ENCODE measurements at regions not wholly inside any gene's neighbourhood (a gene's known extent, or its start where the extent isn't known, plus 50 kb on each side); places are given as distances from the start of the nearest gene placed in this dataset.
"Not testable (repeated sequence)": the region's sequence is repeated elsewhere in the genome, so short reads cannot be mapped to it uniquely, and the experiment has no call there.

DNA sequence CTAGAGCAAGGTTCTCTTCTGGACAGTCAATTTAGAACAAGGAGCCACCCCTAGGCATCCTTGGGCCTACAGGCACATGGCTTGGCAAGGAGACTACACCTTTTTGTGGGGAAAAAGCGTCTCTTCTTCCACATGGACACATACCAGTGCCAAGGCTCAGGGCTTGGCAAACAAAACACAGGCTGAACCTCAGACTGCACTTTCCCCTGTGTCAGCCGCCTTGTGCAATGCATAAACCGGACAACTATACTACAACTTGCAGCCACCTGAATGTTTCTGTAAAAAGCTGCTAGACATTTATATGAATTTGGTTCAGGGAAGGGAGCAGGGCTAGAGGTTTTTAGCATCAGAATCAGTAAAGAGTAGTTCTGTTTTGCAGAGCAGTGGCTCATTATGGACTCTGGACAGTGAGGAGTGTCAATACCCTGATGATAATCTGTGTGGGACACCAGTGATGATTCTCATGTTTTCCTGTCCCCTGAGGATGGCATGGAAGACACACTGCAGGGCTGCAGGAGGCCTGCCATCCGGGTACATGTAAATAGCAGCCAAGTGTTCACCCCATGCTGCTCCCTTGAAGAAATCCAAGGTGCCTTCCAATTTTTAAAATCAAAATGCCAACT lies 118.9 kb downstream of the GATA3 start:
- DNase-seq (ENCODE audit: low read depth), result no peak

DNA sequence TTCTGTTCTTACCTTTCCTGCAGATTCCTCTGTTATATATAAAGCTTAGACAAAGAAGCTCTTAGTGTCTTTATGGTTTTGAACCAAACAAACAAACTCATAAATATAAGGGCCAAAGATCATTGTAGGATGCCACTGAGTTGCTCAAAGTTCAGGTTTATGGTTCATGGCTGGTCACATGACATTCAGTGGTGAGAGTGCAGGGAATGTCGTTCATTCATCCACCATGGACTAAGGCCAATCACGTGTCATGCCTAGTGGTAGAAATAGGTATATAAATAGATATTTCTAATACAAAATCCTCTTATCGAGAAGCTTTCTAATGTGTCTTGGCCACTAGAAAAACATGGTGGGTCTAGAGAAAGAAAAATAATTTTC lies 119.4 kb downstream of the GATA3 start:
- DNase-seq (ENCODE audit: low read depth), result no peak

DNA sequence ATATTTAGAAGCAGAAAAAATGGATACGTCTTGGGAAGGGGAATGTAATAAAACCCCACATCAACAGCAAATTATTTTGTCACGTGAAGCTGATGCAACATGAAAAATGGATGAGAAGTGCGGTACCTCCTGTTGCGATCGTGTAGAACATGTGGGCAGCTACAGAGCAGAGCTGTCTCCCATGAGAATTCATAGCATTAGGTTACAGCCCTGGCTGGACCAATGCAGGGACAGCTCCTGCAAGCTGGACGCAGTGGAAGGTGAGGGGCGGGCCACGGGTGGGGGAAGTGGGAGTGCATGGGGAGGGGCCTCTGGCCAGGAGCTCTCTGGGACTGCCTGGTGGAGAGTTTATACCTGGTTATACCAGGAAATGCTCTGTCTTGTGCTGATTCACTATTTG lies 120.3 kb downstream of the GATA3 start:
- DNase-seq (ENCODE audit: low read depth), result no peak

DNA sequence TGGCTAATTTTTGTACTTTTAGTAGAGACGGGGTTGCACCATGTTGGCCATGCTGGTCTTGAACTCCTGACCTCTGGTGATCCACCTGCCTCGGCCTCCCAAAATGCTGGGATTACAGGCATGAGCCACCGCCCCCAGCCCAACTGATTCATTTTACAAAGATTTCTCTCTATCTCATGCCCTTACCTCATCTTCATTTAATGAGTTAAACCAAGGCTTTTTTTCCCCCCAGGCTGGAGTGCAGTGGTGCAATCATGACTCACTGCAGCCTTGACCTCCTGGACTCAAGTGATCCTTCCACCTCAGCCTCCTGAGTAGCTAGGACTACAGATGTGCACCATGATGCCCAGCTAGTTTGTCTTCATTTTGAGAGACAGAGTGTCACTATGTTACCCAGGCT lies 123.0 kb downstream of the GATA3 start:
- DNase-seq (ENCODE audit: low read depth), result not testable (repeated sequence)

DNA sequence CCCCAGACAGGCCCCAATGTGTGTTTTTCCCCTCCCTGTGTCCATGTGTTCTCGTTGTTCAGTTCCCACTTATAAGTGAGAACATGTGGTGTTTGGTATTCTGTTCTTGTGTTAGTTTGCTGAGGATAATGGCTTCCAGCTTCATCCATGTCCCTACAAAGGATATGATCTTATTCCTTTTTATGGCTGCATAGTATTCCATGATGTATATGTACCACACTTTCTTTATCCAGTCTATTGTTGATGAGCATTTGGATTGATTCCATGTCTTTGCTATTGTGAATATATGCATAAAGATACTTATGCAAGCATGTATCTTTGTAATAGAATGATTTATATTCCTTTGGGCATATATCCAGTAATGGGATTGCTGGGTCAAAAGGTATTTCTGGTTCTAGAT lies 125.3 kb downstream of the GATA3 start:
- DNase-seq (ENCODE audit: low read depth), result not testable (repeated sequence)

DNA sequence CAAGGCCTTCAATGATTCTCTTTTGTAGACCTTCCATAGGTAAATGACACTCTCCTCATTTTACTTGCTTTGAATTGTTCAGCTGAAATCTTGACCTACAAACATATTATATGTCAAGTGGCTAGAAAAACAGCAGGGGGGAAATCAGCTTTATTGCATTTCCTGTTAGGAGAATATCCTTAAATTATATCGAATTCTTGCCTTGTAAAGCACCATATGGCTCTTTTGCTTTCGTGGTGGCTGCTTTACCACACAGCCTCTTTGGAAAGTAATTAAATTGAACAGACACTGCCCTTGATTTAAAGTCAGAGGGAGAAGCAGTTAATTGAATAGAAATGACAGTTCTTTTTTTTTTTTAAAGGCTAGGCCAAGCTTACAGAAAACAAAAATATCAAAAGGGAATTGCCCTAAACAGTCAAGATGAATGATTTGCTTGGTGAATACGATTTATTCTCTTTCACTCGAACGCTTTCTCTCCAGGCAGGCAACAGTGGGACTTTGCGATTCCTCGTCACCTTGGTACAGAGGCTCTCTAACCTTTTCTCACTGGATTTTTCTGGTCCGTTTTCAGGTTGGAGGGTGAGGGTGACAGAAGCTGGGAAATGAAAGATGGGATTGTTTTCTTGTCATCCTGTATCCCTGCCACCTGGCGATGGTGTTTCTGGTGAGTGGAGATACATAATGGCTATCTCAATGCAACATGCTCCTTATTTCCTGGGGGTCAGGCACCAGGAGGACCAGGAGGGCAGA lies 126.0 kb downstream of the GATA3 start:
- no peak for DNase-seq (ENCODE audit: low read depth)

DNA sequence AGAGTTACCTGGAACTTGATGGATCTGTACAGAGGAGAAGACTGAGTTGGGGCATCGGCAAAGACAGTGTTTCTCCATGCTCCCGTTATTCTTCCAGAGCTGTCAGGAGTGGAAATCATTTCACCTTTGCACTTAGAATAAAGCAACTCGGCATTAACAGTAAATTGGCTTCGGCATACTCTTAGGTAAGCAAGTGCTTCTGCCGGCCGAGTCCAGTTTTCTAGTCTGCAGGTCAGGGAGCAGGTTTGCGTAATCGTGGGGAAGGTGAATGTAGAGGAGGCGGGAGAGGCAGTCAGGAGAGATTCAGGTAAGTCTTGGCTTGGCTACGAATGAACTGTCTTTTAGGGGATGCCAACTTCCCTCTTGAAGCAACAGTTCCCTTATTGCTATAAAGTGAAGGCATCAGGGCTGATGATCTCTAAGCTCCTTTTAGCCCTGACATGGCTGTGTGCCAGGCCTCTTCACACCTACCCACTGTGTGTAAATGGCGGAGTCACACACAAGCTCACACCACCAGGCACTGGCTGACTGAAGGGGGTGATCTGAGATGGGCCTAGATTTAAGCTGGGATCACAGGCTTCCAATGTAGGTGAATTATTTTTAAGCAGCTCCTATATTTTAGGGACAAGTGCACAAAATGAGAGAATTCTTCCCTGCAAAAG lies 127.1 kb downstream of the GATA3 start:
- DNase-seq (ENCODE audit: low read depth), result no peak

DNA sequence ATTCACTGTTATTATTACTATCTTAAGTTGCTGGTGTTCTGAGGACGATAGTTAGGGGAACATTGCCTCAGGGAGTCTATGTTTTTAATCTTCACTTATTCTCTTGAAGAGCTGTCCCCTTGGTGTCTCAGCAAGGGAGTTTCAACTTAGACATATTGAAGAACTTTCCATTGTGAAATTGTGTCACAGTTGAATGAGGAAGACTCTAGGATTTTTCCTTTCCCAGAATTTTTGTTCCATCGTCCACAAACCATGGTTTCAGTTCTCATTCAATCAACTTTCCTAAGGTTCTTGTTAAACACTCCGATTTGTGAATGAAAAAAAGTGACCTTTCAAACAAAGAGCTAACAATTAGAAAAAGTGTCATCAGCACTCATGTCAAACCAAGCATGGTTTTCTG lies 128.3 kb downstream of the GATA3 start:
- no peak for DNase-seq (ENCODE audit: low read depth)

DNA sequence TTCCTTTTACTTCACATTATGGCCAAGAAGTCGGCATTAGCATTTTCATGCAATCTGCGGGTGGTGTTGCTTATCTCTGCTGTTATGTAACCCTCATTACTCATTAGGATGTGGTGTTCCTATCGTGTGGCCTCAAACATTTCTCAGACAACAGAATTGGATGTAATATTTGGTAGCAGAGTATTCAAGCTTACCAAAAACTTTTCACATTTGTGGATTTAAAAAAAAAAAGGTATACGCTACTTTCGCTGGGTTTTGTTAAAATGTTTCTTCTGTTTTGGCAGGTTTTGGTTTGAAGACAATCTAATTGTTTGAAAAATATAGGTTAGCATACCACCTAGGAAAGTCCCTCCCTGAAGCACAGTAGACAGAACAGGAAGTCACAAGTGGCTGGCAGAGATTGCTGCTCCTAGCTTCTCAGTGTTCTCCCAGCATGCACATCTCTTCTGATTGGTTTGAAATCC lies 128.8 kb downstream of the GATA3 start:
- DNase-seq (ENCODE audit: low read depth), result no peak

DNA sequence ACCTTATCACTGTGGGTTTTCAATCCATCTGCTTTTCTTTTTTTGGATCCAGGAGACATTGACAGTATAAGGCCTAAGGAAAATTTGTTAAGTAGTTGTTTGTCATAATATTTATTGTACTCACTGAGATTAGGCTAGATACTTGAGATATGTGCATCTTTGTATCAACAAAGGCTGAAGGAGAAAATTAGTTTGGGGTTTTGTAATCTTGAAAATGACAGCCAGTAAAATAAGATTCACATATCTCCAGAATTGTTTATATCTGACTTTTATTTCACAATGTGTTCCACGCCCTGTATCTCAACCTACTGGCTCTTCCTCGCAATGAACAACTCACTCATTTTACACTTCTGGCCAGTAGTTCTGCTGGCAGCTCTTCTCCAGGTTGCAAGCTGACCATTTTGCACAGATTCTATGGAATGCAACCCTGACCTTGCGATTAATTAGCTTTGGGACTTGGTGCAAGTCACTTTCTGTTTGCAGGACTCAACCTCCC lies 132.7 kb downstream of the GATA3 start:
- no peak for DNase-seq (ENCODE audit: low read depth)

DNA sequence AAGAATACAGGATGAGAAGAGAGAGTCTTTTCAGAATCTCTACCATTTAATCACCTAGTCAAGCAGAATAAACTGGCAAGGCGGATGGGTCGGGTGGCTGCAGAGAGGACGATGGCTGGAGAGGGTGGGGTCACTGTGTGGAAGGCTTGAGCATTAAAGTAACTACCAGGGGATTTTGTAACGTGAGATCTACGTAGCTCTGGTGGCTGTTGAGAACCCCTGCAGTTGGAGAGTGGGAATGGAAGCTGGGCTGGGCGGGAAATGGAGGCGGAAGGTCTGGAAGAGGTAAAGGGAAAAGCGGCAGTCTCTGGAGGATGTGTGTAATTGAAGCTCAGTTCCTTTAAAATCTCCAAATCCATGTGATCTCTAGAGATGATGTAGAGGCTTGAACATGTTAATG lies 135.0 kb downstream of the GATA3 start:
- no peak for DNase-seq (ENCODE audit: low read depth)

DNA sequence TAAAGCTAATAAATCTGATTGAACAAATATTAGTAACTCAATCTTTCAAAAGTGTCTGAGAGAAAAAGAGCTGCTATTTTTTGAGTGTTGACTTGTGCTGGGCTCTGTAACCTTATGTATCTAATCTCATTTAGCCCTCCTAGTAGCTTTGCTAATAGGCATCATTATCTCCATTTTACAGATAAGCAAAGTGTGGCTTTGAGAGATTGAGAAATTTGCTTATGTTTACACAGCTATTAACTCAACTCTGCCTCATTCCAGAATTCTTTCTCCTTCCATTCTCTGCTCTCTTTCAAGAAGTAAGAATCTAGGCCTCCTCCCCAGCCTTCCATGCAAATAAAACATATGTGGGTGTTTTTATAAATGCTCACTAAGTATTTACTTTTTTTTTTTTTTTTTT lies 137.8 kb downstream of the GATA3 start:
- no peak for DNase-seq (ENCODE audit: low read depth)

DNA sequence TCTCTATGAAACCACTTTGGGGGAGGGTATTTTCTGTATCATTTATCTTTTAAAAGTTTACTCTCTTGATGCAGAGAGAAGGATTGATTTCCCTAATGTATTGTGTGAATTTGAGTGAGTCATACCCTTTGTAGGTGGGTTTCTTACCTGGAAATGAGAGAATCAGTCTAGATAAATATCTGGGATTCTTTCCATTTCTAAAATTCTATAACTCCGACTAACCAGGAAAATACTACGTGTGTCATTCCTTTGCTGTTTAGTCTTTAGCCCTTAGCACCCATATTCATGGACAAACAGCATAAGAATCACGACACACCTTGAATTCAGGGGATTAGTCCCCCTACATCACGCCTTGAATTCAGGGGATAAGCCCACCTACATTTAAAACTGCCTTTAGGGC lies 139.1 kb downstream of the GATA3 start:
- DNase-seq (ENCODE audit: low read depth), result no peak

DNA sequence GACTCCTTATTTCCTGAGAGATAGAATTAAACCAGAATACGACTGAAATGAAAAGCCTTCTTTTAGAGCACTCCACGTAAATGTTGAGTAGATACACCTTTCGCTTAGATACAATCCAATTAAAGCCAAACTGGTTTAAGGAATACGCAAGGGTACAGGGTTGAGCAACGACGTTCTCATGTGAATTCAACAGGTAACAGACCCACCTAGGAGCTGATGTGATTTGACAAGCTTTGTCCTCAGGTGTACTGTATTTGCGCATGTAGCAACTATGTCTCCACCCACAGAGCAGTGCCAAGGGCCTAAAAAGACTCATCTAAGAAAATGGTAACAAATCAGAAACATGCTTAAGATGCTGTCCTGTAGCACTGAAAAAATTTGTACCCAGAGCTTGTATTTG lies 139.6 kb downstream of the GATA3 start:
- no peak for DNase-seq (ENCODE audit: low read depth)

DNA sequence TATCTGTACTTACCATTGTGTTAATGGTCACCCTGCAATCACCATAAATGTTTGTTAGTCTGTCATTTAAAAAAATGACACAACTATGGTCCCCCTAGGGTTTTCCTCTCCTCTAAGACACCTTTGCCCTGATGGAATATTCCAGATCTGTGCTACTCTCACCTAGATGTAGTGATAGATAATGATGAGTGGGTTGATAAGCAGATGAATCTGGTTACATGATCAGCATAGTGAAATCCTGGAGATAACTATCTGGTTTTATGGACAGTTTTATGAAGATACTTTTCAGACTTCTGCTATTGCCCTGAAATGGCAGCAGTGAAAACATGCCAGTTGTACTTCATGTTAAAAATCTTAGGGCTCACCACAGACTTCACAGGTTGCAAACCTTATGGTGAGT lies 152.4 kb downstream of the GATA3 start:
- no peak for DNase-seq (ENCODE audit: low read depth)

DNA sequence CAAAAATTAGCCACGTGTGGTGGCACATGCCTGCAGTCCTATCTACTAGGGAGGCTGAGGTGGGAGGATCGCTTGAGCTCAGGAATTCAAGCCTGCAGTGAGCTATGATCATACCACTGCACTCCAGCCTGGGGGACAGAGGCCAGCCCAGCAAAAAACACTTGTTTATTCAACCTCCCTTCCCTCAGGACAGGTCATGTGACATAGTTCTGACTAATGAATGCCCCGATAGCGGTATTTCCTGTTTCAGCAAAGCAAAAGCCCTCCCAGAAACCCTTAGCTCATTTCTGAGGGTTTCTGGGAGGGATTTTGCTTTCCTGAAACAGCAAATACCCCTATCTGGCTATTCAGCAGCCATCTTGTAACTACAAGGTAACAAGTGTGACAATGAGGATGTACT lies 157.1 kb downstream of the GATA3 start:
- no peak for DNase-seq (ENCODE audit: low read depth)

DNA sequence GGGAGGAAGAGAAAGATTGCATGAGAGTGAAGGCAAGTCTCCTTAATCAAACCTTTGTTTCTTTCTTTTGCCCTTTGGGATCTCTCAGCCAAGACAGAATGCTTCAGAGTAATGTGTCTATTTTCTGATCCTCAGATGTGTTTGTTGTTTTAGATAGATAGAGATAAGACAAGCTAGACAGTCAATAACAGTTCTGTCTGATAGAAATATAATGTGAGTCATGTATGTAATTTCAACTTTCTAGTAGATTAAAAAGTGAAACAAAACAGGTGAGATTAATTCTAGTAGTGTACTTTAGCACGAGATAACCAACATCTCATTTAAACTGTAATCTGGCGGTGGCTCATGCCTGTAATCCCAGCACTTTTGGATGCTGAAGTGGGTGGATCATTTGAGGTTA lies 159.2 kb downstream of the GATA3 start:
- no peak for DNase-seq (ENCODE audit: low read depth)

DNA sequence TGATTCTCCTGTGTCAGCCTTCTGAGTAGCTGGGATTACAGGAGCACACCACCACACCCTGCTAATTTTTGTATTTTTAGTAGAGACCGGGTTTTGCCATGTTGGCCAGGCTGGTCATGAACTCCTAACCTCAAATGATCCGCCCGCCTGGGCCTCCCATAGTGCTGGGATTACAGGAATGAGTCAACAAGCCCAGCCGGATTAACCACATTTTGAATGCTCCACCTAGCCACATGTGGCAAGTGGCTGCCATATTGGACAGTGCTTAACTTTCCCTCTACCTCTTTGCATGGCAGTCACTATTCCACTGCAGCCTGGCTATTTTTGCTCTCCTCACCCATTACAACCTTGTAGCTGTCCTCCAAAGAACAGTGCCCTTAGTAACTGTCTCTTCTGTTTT lies 160.1 kb downstream of the GATA3 start:
- DNase-seq (ENCODE audit: low read depth), result no peak

DNA sequence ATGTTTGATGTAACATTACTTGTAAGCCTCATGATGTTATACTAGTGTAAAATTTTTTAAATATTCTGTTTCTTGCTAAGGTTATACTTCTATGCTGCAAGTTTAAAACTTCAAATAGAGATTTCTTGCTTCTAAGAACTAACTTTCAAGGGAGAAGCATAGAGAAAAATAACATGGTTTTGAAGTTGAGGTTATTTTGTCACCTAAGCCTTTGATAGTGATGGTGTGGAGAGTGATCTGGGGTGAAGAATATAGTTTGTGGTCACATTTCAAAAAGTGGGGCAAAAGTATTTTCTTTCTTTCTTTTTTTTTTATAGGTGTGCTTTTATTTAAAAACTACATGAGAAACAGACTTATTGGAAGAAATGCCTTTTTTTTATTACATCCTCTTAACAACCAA lies 162.4 kb downstream of the GATA3 start:
- no peak for DNase-seq (ENCODE audit: low read depth)

DNA sequence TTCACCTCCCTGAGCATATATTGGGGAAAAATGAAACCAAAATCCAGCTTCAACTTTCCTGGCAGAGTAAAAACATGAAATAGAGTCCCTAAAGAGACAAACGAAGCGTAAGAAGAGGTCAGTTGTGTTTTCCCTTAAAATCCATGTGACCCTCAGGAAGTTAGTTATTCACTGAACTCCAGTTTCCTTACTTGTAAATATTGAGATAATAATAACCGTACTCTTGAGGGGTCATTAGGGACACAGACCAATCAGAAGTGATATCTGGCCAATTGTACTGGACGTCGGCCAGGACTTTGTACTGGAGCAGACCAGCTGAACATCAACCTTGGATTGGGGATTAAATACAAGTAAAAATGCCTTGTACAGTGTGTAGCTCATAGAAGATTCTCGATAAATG lies 167.0 kb downstream of the GATA3 start:
- no peak for DNase-seq (ENCODE audit: low read depth)

DNA sequence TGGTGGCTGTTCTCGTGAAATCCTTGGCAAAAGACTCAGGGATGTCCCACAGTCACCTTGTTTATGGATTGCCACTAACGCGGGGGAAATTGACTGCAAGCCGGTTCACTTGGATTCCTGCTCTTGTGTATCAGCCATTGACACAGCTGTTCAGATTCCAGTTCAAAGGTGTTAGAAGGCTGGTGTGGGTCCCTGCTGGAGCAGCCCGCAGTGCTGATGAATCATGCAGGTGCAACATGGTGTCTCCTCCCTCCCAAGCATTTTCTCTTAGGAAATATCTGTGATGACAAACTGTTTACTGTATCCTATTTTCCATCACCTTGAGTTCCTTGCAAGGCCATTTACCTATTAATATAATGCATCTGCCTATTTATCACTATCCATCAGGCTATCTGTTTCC lies 170.1 kb downstream of the GATA3 start:
- no peak for DNase-seq (ENCODE audit: low read depth)

DNA sequence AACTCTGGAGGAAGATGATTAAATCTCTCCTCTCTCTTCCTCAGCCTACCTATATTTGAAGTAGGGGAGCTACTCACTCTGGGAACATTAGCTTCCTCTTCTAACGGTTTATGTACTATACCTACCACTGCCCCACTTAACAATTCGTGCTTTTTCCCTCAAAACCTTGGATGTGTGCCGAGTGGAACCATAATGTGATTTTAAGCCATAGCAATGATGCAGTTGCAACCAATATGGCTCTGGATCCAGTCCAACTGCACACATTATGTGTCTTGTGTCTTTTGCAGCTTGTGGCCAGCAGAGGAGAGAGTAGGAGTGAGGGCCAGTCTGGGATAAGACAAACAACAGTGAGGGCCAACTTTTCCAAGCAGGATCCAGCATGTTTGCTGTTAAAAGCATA lies 170.7 kb downstream of the GATA3 start:
- DNase-seq (ENCODE audit: low read depth), result no peak

DNA sequence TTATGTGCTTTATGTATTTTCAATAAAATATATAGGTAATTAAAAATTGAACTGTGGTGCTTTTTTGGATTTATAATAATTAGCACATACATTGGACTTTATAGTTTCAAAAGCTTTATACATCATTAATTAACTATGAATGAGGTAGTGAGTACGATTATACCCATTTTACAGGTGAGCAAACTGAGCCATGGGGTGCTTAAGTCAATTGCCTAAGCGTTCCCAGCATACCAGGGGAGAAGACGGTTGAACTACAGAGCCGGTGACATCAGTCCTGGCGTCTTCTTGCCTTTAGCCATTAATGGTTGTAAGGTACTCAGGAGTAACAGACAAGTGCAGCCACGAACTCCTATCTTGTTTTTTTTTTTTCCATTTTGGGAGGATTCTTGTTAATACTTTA lies 172.8 kb downstream of the GATA3 start:
- no peak for DNase-seq (ENCODE audit: low read depth)

Measured in stimulated activated CD8-positive, alpha-beta memory T cell treated with anti-CD3 and anti-CD28 coated beads, Interleukin-15, amount 100 ng/mL, for 24 hours (primary cell).